ENCODE measurements at regions not wholly inside any gene's neighbourhood (a gene's known extent, or its start where the extent isn't known, plus 50 kb on each side); places are given as distances from the start of the nearest gene placed in this dataset.
"Not testable (repeated sequence)": the region's sequence is repeated elsewhere in the genome, so short reads cannot be mapped to it uniquely, and the experiment has no call there.

- TF ChIP-seq POLR2A, CTCF (IDR thresholded peaks at IDR 0.05): not testable (repeated sequence)
Observed at GRCh38 chr16:29217752-29218126, 188.8 kb downstream of the NPIPB11 start.

All from testis (tissue), 2 donors.